OCI-LY7 (cell line): ENCODE measurements at regions not wholly inside any gene's neighbourhood (a gene's known extent, or its start where the extent isn't known, plus 50 kb on each side); places are given as distances from the start of the nearest gene placed in this dataset.
"Not testable (repeated sequence)": the region's sequence is repeated elsewhere in the genome, so short reads cannot be mapped to it uniquely, and the experiment has no call there.

Experiments used
- BruUV-seq: library from RNA; stranded (reverse); fragments of 400-500 nt; replicated peaks from 2 replicates; lab custom pipeline; 2021; lab: Mats Ljungman, UMichigan
- CTCF ChIA-PET: fragments of 300-600 bp; sonication (Branson Sonifier 250); formaldehyde crosslinking; loops from one replicate; lab custom pipeline; 2022; ENCODE audit warnings: antibody characterized with exemption; ENCODE audit not compliant: unreplicated experiment; lab: Charles Lee
- POLR2A ChIA-PET: fragments of 300-600 bp; sonication (Branson Sonifier 250); formaldehyde crosslinking; loops from one replicate; lab custom pipeline; 2022; ENCODE audit warnings: antibody characterized with exemption; lab: Charles Lee
- DNase-seq: peaks from one replicate; pipeline ENCODE4 v3.0.0-alpha.2; 2015; ENCODE audit warnings: low spot score
- H2AFZ ChIP-seq: fragments of 200-600 bp; sonication (generic), shearing (Covaris generic); 2 replicates; pipeline ENCODE4 v1.6.1; 2014; ENCODE audit warnings: mild to moderate bottlenecking, antibody characterized with exemption, low read length, moderate library complexity
- H3K27ac ChIP-seq: fragments of 200-600 bp; sonication (generic); 2 replicates; pipeline ENCODE4 v1.5.1; 2014; ENCODE audit warnings: mixed run types, low read depth, mild to moderate bottlenecking, moderate library complexity, low read length, inconsistent platforms; ENCODE audit not compliant: poor library complexity, severe bottlenecking
- H3K36me3 ChIP-seq: fragments of 200-600 bp; sonication (generic); 2 replicates; pipeline ENCODE4 v1.6.1; 2014; ENCODE audit warnings: mild to moderate bottlenecking, antibody characterized with exemption, low read length, moderate library complexity, mixed read lengths; ENCODE audit not compliant: insufficient read depth
- H3K4me1 ChIP-seq: fragments of 200-600 bp; sonication (generic); 2 replicates; pipeline ENCODE4 v1.5.1; 2014; ENCODE audit warnings: mild to moderate bottlenecking, low read length; ENCODE audit not compliant: insufficient read depth, poor library complexity, severe bottlenecking
- H3K4me2 ChIP-seq: fragments of 200-600 bp; sonication (generic); 2 replicates; pipeline ENCODE4 v1.6.1; 2014; ENCODE audit warnings: mild to moderate bottlenecking, low read length
- H3K4me3 ChIP-seq: fragments of 200-600 bp; sonication (generic); 2 replicates; pipeline ENCODE4 v1.5.1; 2014; ENCODE audit warnings: mild to moderate bottlenecking, low read depth, low read length; ENCODE audit not compliant: poor library complexity, severe bottlenecking
- H3K79me2 ChIP-seq: fragments of 200-600 bp; sonication (generic); 2 replicates; pipeline ENCODE4 v1.6.1; 2016; ENCODE audit warnings: low read depth, mild to moderate bottlenecking, low read length, moderate library complexity, mixed read lengths; ENCODE audit not compliant: insufficient read depth
- H3K9me2 ChIP-seq: fragments of 200-600 bp; sonication (generic); 2 replicates; pipeline ENCODE4 v1.6.1; 2016; ENCODE audit warnings: mild to moderate bottlenecking, low read length, mixed read lengths; ENCODE audit not compliant: insufficient read depth
- H3K9me3 ChIP-seq: fragments of 200-600 bp; sonication (generic); 2 replicates; pipeline ENCODE4 v1.6.1; 2014; ENCODE audit warnings: mild to moderate bottlenecking, mixed run types, low read length, mixed read lengths
- H4K20me1 ChIP-seq: fragments of 200-600 bp; sonication (generic); 2 replicates; pipeline ENCODE4 v1.6.1; 2014; ENCODE audit warnings: mild to moderate bottlenecking, antibody characterized with exemption, low read length, moderate library complexity, mixed read lengths; ENCODE audit not compliant: insufficient read depth
- CTCF ChIP-seq: fragments of 200-600 bp; sonication (generic); conservative IDR thresholded peaks from 2 replicates; pipeline ENCODE4 v1.5.1; 2014; ENCODE audit warnings: mild to moderate bottlenecking, antibody characterized with exemption, low read length, moderate library complexity, mixed read lengths
- EZH2phosphoT487 ChIP-seq: fragments of 200-600 bp; sonication (generic); IDR thresholded peaks from 2 replicates; pipeline ENCODE4 v1.6.1; 2018; ENCODE audit warnings: low read depth, borderline replicate concordance, mild to moderate bottlenecking, mixed run types, antibody characterized with exemption, low read length, moderate library complexity, mixed read lengths
- intact Hi-C: fragments of 100-400 bp; cut with micrococcal nuclease; formaldehyde crosslinking; loops from one replicate; pipeline ENCODE4 v1.10.0; 2022; ENCODE audit not compliant: unreplicated experiment

- TF ChIP-seq CTCF (no peak), EZH2phosphoT487 (no peak)
- no TSS peak for BruUV-seq
- DNase-seq, result no peak
These were observed 188.6 kb downstream of the JRKL start for GRCh38 chr11:96578379-96578778.

GRCh38 chr11:96579656-96580055 lies 189.8 kb downstream of the JRKL start:
- Histone ChIP-seq H3K36me3 (no peaks in the 10 kb centered on the region), H4K20me1 (no peaks in the 10 kb centered on the region), H2AFZ (no peak overlapping the region), H3K4me1 (no peaks in the 10 kb centered on the region), H3K4me2 (no peak overlapping the region), H3K9me3 (no peaks in the 10 kb centered on the region), H3K4me3 (no peak overlapping the region), H3K9me2 (no peaks in the 10 kb centered on the region; the same call in 1 of the 2 replicates), H3K79me2 (no peaks in the 10 kb centered on the region), H3K27ac (no peak overlapping the region)
- CTCF ChIA-PET, result no interaction called here
- intact Hi-C loops, result no loop called here
- POLR2A ChIA-PET, result interaction anchor here (0.9 kb wide), 1 partner anchor 25 kb away, joined by 3 read pairs; no protein-coding TSS in a partner anchor
- BruUV-seq, result no TSS peak
- DNase-seq, result no peak
- TF ChIP-seq CTCF, result no peak
- TF ChIP-seq EZH2phosphoT487, result no peak

More at GRCh38 chr11:96578379-96578778, 188.6 kb downstream of the JRKL start:
- H3K4me1 ChIP-seq, result no peaks in the 10 kb centered on the region
- H3K27ac ChIP-seq, result no peak overlapping the region
- intact Hi-C loops, result no loop called here
- ChIA-PET POLR2A (interaction anchor here (0.9 kb wide), 1 partner anchor 24 kb away, joined by 3 read pairs; no protein-coding TSS in a partner anchor), CTCF (no interaction called here)
- no peaks in the 10 kb centered on the region for H4K20me1 ChIP-seq
- no peak overlapping the region for H3K4me2 ChIP-seq
- no peaks in the 10 kb centered on the region for H3K36me3 ChIP-seq
- H3K4me3 ChIP-seq, result no peak overlapping the region
- no peak overlapping the region for H2AFZ ChIP-seq
- H3K79me2 ChIP-seq, result no peaks in the 10 kb centered on the region
- no peaks in the 10 kb centered on the region; the same call in 1 of the 2 replicates for H3K9me2 ChIP-seq
- no peaks in the 10 kb centered on the region for H3K9me3 ChIP-seq

- no peaks in the 10 kb centered on the region for H3K79me2 ChIP-seq
- no peaks in the 10 kb centered on the region for H4K20me1 ChIP-seq
- H3K9me2 ChIP-seq, result no peaks in the 10 kb centered on the region; the same call in 1 of the 2 replicates
- TF ChIP-seq CTCF (no peak), EZH2phosphoT487 (no peak)
- POLR2A ChIA-PET, result no interaction called here
- H3K4me3 ChIP-seq, result no peak overlapping the region
- CTCF ChIA-PET, result no interaction called here
- H3K4me2 ChIP-seq, result no peak overlapping the region
- H2AFZ ChIP-seq, result no peak overlapping the region
- H3K27ac ChIP-seq, result no peak overlapping the region
- H3K4me1 ChIP-seq, result no peaks in the 10 kb centered on the region
- H3K9me3 ChIP-seq, result no peaks in the 10 kb centered on the region
- no TSS peak for BruUV-seq
- DNase-seq, result no peak
- intact Hi-C loops, result no loop called here
- H3K36me3 ChIP-seq, result no peaks in the 10 kb centered on the region
These were observed 190.7 kb downstream of the JRKL start for GRCh38 chr11:96580476-96581040.

GRCh38 chr11:96585944-96586880 lies 196.4 kb downstream of the JRKL start:
- H3K36me3 ChIP-seq, H3K9me3 ChIP-seq, H3K79me2 ChIP-seq, POLR2A ChIA-PET, H3K27ac ChIP-seq, intact Hi-C loops, H4K20me1 ChIP-seq, CTCF ChIA-PET, DNase-seq, H3K9me2 ChIP-seq, BruUV-seq, H3K4me1 ChIP-seq, H3K4me2 ChIP-seq, H2AFZ ChIP-seq, H3K4me3 ChIP-seq: not testable (repeated sequence)
